G401 (cell line): ENCODE measurements at regions not wholly inside any gene's neighbourhood (a gene's known extent, or its start where the extent isn't known, plus 50 kb on each side); places are given as distances from the start of the nearest gene placed in this dataset.
"Not testable (repeated sequence)": the region's sequence is repeated elsewhere in the genome, so short reads cannot be mapped to it uniquely, and the experiment has no call there.

Experiments used
- DNase-seq: peaks from one replicate; pipeline ENCODE4 v3.0.0-alpha.2; 2015; ENCODE audit warnings: low spot score
- in situ Hi-C: cut with HindIII; loops from 2 replicates; pipeline ENCODE4 v1.10.0; 2016; ENCODE audit warnings: low sequenced_read_pairs, mixed read lengths

DNA sequence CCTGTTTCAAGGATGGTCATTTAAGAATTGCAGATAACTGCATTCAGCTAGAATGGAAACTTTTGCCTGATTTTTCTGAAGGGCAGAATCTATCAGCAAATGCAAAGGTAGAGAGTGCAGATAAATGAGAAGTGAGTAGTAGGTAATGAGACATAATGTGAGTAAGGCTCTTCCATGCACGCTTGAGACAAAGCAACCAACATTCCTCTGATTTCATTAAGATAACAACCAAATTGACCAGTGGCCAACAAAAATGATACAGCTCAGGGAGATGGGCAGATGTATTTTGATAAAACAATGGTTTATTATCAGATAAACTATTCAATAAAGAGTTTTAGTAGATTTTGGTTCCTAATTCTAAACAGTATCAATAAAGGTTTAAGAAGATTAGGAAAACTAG, 404.4 kb upstream of the PBX1 start:
- DNase-seq = no peak
- in situ Hi-C loops = no loop called here

GRCh38 chr1:164155347-164155746, 403.6 kb upstream of the PBX1 start:
- in situ Hi-C loops = no loop called here
- DNase-seq = no peak

DNA sequence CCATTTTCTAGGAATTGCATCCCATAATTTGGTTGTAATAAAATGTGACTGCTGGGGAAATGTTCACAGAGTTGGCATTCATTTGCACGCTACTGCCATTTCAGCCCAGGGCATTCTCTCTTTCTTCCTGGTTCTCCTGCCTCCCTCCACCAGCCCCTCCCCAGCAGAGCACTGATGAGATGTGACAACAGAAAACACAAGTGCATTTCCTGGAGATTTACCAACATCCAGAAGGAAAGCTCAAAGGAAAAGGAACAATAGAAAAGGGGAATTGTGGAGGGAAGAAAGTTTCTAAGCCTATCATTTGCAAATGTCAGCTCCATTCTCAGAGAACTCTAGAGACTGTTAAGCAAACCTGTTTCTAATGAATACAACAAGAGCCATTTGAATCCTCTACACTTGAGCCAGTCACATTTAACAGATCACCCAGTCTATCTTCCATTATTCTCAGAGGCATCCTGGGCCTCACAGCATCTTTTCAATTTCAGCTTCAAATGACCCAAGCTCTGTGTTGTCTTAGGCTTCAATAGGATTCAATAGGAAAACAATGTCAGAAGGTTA, 395.6 kb upstream of the PBX1 start:
- no peak for DNase-seq
- in situ Hi-C loops = no loop called here

GRCh38 chr1:164165466-164165865, 393.5 kb upstream of the PBX1 start:
- DNase-seq = no peak
- in situ Hi-C loops = no loop called here

DNA sequence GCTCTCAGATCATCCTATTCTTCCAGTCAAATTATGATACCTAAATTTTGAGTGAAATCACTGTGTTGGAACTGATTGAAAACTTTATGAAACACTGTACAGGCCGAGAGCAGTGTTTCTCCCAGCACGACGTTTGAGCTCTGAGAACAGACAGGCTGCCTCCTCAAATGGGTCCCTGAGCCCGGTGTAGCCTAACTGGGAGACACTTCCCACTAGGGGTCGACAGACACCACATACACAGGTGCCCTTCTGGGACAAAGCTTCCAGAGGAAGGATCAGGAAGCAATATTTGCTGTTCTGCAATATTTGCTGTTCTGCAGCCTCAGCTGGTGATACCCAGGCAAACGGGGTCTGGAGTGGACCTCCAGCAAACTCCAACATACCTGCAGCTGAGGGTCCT, 392.5 kb upstream of the PBX1 start:
- in situ Hi-C loops, DNase-seq: not testable (repeated sequence)

- DNase-seq = no peak
- in situ Hi-C loops = no loop called here
Measured at GRCh38 chr1:164177118-164177517, 381.9 kb upstream of the PBX1 start.

DNA sequence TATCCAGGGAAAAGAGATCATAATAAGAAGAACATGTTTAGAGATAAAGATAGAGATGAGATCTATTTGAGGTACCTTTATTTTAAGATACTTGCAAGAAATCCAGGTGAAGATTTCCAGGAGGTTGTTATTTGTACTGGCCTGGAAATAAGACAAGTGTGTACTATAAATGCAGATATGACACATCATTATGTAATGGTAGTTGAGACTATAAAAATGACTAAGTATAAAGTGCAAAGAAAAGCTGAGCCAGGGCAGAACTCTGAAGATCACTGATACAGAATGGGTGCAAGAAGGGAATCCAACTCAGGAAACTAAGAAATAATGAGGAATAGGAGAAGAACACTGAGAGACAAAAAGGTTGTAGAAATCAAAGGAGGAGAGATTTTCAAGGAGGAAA, 378.2 kb upstream of the PBX1 start:
- DNase-seq = no peak
- in situ Hi-C loops = no loop called here

- in situ Hi-C loops = no loop called here
Measured at GRCh38 chr1:164183854-164184635, 374.9 kb upstream of the PBX1 start.

DNA sequence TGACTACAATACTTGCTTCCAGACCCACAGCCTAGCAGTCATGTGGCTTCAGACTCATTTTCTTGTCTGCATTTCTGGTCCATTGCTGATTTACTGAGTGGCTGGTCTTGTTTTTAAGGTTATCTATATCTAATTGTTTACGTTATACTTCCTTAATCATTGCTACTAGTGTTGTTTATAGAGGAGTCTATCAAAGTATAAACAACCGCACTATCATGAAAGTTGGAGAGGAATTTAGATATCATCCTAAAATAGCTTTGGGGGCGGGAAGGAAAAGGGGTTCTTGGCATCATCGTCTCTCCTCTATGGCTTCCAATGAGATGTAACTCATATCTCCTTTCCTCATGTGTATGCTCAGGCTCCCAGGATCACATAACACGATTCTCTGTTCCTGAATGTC, 372.1 kb upstream of the PBX1 start:
- DNase-seq = no peak
- in situ Hi-C loops = no loop called here

More at GRCh38 chr1:164183854-164184635, 374.9 kb upstream of the PBX1 start:
- no peak for DNase-seq

GRCh38 chr1:164188497-164188896, 370.5 kb upstream of the PBX1 start:
- in situ Hi-C loops = no loop called here
- no peak for DNase-seq

DNA sequence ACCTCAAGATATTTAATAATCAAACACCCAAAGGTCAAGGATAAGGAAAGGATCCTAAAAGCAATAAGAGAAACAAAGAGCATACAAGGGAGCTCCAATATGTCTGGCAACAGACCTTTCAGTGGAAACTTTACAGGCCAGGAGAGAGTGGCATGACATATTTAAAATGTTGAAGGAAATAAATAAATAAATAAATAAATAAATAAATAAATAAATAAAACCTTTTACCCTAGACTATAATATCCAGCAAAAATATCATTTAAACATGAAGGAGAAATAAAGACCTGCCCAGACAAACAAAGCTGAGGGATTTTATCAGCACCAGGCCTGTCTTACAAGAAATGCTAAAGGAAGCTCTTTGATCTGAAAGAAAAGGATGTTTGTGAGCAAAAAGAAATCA, 367.8 kb upstream of the PBX1 start:
- no peak for DNase-seq
- in situ Hi-C loops = no loop called here

- DNase-seq = no peak
Measured at GRCh38 chr1:164210211-164210739, 348.7 kb upstream of the PBX1 start.

GRCh38 chr1:164223378-164223777, 335.6 kb upstream of the PBX1 start:
- in situ Hi-C loops = no loop called here
- no peak for DNase-seq

More at GRCh38 chr1:164210211-164210739, 348.7 kb upstream of the PBX1 start:
- in situ Hi-C loops = no loop called here

- in situ Hi-C loops = no loop called here
- DNase-seq = no peak
Measured at GRCh38 chr1:164225011-164225410, 334.0 kb upstream of the PBX1 start.

GRCh38 chr1:164226977-164227376, 332.0 kb upstream of the PBX1 start:
- DNase-seq = no peak
- in situ Hi-C loops = no loop called here

DNA sequence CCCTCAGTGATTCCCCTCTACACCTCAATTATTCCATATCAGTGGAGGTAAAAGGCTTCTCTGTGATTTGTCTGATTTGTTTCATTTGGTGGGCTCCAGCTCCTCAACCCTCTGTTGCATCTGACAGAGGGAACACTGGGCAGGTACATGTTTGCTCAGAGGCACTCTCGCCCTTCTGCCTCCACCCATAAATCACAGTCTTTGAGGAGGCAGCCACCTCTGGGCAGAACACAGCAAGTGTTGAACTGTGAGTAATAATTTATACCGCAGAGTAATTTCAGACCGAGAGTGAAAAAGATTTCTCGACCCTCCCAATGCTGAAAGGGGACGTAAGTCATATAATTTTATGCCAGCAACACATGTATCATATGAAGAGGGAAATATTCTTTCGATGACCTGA, 330.1 kb upstream of the PBX1 start:
- in situ Hi-C loops = no loop called here
- no peak for DNase-seq

DNA sequence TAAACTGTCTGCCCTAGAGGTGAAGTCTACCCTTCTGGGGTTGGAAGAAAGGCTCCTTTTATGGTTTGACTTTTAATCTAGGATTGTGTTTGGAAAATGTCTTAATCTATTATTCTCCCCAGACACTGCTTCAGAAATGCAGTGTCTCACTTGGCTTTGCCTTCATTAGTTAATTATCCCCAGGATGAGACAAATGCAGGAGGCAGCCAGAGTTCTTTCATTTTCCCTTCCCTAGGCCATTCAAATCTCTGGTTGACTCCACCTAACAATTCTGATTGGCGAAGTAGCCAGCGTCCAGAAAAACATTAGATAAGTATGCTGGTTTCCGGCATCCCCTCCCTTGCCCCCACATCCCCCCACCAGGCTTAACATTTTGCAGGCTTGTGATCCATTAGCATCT, 325.8 kb upstream of the PBX1 start:
- in situ Hi-C loops = no loop called here

DNA sequence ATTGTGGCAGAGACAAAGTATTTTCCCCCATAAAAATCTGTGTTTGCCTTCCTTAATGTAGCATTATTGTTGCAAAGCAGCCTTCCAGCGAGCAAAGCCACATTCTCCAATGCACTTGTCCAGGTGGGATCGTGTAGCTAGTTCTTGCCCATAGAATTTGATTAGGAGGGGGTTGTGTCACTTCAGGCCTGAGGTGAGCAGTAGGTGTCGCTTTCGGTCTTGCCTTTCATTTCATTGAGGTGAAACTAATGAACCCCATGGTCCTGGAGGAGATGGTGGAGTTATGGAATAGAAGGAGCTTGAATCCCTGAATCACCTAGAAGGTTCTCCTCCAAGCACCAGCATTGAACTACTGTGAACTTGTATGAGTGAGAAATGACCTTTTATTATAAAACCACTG, 318.9 kb upstream of the PBX1 start:
- peak; percentile 21 for DNase-seq
- in situ Hi-C loops = no loop called here

More for the DNA sequence above, 325.8 kb upstream of the PBX1 start:
- DNase-seq = no peak

- in situ Hi-C loops = no loop called here
- DNase-seq = no peak
Measured at GRCh38 chr1:164250365-164250764, 308.6 kb upstream of the PBX1 start.

GRCh38 chr1:164256456-164256855, 302.5 kb upstream of the PBX1 start:
- in situ Hi-C loops = no loop called here
- DNase-seq = no peak
